ENCODE measurements at regions not wholly inside any gene's neighbourhood (a gene's known extent, or its start where the extent isn't known, plus 50 kb on each side); places are given as distances from the start of the nearest gene placed in this dataset.
"Not testable (repeated sequence)": the region's sequence is repeated elsewhere in the genome, so short reads cannot be mapped to it uniquely, and the experiment has no call there.

GRCh38 chr3:87564438-87564837, 288.1 kb upstream of the POU1F1 start:
- no peak for DNase-seq

GRCh38 chr3:87563712-87564111, 287.3 kb upstream of the POU1F1 start:
- DNase-seq = no peak

GRCh38 chr3:87558492-87558891, 282.1 kb upstream of the POU1F1 start:
- DNase-seq = no peak

- no peak for DNase-seq
Measured at GRCh38 chr3:87555290-87555689, 278.9 kb upstream of the POU1F1 start.

GRCh38 chr3:87553058-87553457, 276.7 kb upstream of the POU1F1 start:
- DNase-seq = no peak

GRCh38 chr3:87550892-87551291, 274.5 kb upstream of the POU1F1 start:
- no peak for DNase-seq

- DNase-seq = no peak
Measured at GRCh38 chr3:87549208-87549607, 272.8 kb upstream of the POU1F1 start.

- no peak for DNase-seq
Measured at GRCh38 chr3:87548271-87548670, 271.9 kb upstream of the POU1F1 start.

GRCh38 chr3:87546216-87546615, 269.8 kb upstream of the POU1F1 start:
- DNase-seq = no peak

GRCh38 chr3:87543408-87543807, 267.0 kb upstream of the POU1F1 start:
- DNase-seq = not testable (repeated sequence)

- DNase-seq = no peak
Measured at GRCh38 chr3:87541723-87542122, 265.3 kb upstream of the POU1F1 start.

- not testable (repeated sequence) for DNase-seq
Measured at GRCh38 chr3:87538722-87539121, 262.3 kb upstream of the POU1F1 start.

- no peak for DNase-seq
Measured at GRCh38 chr3:87509401-87509800, 233.0 kb upstream of the POU1F1 start.

- DNase-seq = no peak
Measured at GRCh38 chr3:87508921-87509320, 232.5 kb upstream of the POU1F1 start.

GRCh38 chr3:87507753-87508152, 231.4 kb upstream of the POU1F1 start:
- no peak for DNase-seq

- DNase-seq = peak; percentile 16
Measured at GRCh38 chr3:87503900-87504498, 227.6 kb upstream of the POU1F1 start.

GRCh38 chr3:87501076-87501475, 224.7 kb upstream of the POU1F1 start:
- DNase-seq = no peak

- DNase-seq = no peak
Measured at GRCh38 chr3:87498358-87499080, 222.1 kb upstream of the POU1F1 start.

GRCh38 chr3:87495938-87496337, 219.6 kb upstream of the POU1F1 start:
- DNase-seq = no peak

GRCh38 chr3:87494264-87494663, 217.9 kb upstream of the POU1F1 start:
- no peak for DNase-seq

GRCh38 chr3:87491843-87492242, 215.5 kb upstream of the POU1F1 start:
- no peak for DNase-seq

- DNase-seq = no peak
Measured at GRCh38 chr3:87489892-87490291, 213.5 kb upstream of the POU1F1 start.

GRCh38 chr3:87488765-87489164, 212.4 kb upstream of the POU1F1 start:
- DNase-seq = no peak

- not testable (repeated sequence) for DNase-seq
Measured at GRCh38 chr3:87486635-87487034, 210.3 kb upstream of the POU1F1 start.

GRCh38 chr3:87486115-87486514, 209.7 kb upstream of the POU1F1 start:
- DNase-seq = no peak

Data from retina (tissue), 1 donor.